BLaER1 (cell line): ENCODE measurements at regions not wholly inside any gene's neighbourhood (a gene's known extent, or its start where the extent isn't known, plus 50 kb on each side); places are given as distances from the start of the nearest gene placed in this dataset.
"Not testable (repeated sequence)": the region's sequence is repeated elsewhere in the genome, so short reads cannot be mapped to it uniquely, and the experiment has no call there.

ENCODE experiments used
- H3K27ac ChIP-seq: shearing (Covaris generic); formaldehyde crosslinking; 2 replicates; pipeline ENCODE4 v1.8.1; 2022
- H3K27me3 ChIP-seq: shearing (Covaris generic); formaldehyde crosslinking; 2 replicates; pipeline ENCODE4 v1.8.1; 2022
- H3K36me3 ChIP-seq: shearing (Covaris generic); formaldehyde crosslinking; 2 replicates; pipeline ENCODE4 v1.8.1; 2022
- H3K4me1 ChIP-seq: shearing (Covaris generic); formaldehyde crosslinking; 2 replicates; pipeline ENCODE4 v1.8.1; 2022
- H3K4me2 ChIP-seq: shearing (Covaris generic); formaldehyde crosslinking; 2 replicates; pipeline ENCODE4 v1.8.1; 2022
- H3K4me3 ChIP-seq: shearing (Covaris generic); formaldehyde crosslinking; 2 replicates; pipeline ENCODE4 v1.8.1; 2022
- H3K9ac ChIP-seq: shearing (Covaris generic); formaldehyde crosslinking; 2 replicates; pipeline ENCODE4 v1.8.1; 2022
- H3K9me3 ChIP-seq: shearing (Covaris generic); formaldehyde crosslinking; 2 replicates; pipeline ENCODE4 v1.8.1; 2022
- H4K20me1 ChIP-seq: shearing (Covaris generic); formaldehyde crosslinking; 2 replicates; pipeline ENCODE4 v1.8.1; 2022
- Cebpa-rat ChIP-seq: shearing (Covaris generic); IDR thresholded peaks from 2 replicates; pipeline ENCODE4 v1.8.1; 2022

DNA sequence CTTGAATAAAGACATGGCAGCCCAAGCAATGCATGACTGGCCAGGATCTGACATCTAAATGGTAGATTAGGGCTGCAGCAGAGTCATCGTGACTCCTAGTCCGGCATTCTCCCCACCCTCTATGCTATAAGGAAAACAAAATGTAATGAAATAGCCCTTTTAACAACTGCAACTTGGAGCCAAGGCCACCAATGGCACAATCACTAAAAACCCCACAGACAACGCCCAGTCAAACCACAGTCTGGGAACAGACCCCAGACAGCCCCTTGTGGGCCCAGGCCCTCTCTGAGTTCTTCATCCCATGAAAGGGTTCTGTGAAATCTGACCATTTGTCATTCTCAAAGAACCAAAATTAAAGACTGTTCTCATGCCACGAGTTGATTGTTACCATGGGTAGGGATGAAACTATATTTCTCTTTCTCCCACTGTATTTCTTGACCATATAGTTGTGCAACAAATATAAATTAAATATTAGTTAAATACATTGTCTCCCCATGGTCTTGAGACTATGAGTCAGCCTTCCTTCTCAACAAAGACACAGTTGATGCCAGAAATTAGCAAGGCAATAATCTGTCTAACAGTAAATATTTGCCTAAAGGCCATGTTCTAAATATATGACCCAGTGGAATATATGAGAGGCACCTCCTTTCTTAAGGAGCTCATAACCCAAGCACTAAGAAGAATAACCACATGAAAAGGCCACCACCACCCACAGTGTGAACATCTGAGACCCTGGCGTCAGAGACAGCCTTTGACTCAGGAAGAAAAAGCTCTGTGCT lies 85.6 kb upstream of the SSTR4 start:
- Histone ChIP-seq H3K4me2 (no peak overlapping the region), H3K9me3 (no peaks in the 10 kb centered on the region), H4K20me1 (no peaks in the 10 kb centered on the region), H3K36me3 (no peaks in the 10 kb centered on the region), H3K4me3 (no peak overlapping the region), H3K27me3 (no peaks in the 10 kb centered on the region), H3K27ac (no peak overlapping the region), H3K4me1 (no peaks in the 10 kb centered on the region), H3K9ac (no peak overlapping the region)
- no peak for TF ChIP-seq Cebpa-rat

- Histone ChIP-seq H3K4me1 (no peaks in the 10 kb centered on the region), H3K4me2 (no peak overlapping the region), H3K27ac (no peak overlapping the region), H3K36me3 (no peaks in the 10 kb centered on the region), H3K27me3 (no peaks in the 10 kb centered on the region), H4K20me1 (no peaks in the 10 kb centered on the region), H3K9ac (no peak overlapping the region), H3K4me3 (no peak overlapping the region), H3K9me3 (no peaks in the 10 kb centered on the region)
- TF ChIP-seq Cebpa-rat, result no peak
Measured at GRCh38 chr20:22951966-22952365, 83.1 kb upstream of the SSTR4 start.

DNA sequence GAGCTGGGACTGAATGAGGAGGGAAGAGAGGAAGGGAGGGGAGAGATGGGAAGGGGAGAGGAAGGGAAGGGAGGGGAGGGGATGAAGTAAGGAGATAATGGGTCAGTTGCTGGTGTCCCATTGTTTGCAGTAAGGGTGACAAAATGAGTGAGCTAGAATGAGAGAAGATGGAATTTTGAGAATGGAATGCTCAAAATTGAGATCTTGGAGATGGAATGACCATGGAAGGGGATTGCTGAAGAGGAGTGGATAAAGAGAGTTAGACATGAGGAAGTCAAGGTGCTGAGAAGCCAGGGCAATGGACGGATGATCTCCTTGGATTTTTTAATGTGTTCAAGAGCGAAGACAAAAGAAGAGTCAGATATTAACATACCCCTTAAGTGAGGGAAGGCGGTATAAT lies 80.5 kb upstream of the SSTR4 start:
- Histone ChIP-seq H3K27me3 (no peaks in the 10 kb centered on the region), H3K4me3 (no peak overlapping the region), H3K9me3 (no peaks in the 10 kb centered on the region), H3K4me2 (no peak overlapping the region), H3K4me1 (no peaks in the 10 kb centered on the region), H3K9ac (no peak overlapping the region), H4K20me1 (no peaks in the 10 kb centered on the region), H3K27ac (no peak overlapping the region), H3K36me3 (no peaks in the 10 kb centered on the region)
- no peak for TF ChIP-seq Cebpa-rat

GRCh38 chr20:22958390-22958789 lies 76.7 kb upstream of the SSTR4 start:
- Histone ChIP-seq H3K9me3 (no peaks in the 10 kb centered on the region), H3K27me3 (no peaks in the 10 kb centered on the region), H3K27ac (no peak overlapping the region), H3K4me3 (no peak overlapping the region), H4K20me1 (no peaks in the 10 kb centered on the region), H3K4me2 (no peak overlapping the region), H3K9ac (no peak overlapping the region), H3K36me3 (no peaks in the 10 kb centered on the region), H3K4me1 (no peaks in the 10 kb centered on the region)
- no peak for TF ChIP-seq Cebpa-rat

- TF ChIP-seq Cebpa-rat, result no peak
- Histone ChIP-seq H3K4me2 (no peak overlapping the region), H3K4me1 (no peaks in the 10 kb centered on the region), H3K36me3 (no peaks in the 10 kb centered on the region), H3K27me3 (no peaks in the 10 kb centered on the region), H3K27ac (no peak overlapping the region), H3K9me3 (no peaks in the 10 kb centered on the region), H3K4me3 (no peak overlapping the region), H3K9ac (no peak overlapping the region), H4K20me1 (no peaks in the 10 kb centered on the region)
Measured at GRCh38 chr20:22962567-22963439, 72.3 kb upstream of the SSTR4 start.

DNA sequence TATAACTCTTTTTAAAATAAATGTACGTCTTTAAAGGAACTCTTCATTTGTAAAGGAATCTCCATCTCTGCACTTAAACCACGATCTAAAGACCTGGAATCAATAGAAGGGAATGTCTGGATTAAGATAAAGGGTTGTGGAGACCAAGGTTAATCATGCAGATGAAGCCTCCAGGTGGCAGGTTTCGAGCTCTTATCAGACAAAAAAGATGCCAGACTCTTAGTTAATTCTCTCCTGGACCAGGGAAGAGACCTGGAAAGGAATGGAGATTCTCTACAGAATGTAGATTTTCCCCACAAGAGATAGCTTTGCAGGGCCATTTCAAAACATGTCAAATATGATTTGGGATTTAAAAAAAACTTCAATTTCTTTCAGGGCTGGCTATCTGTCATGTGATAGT lies 71.5 kb upstream of the SSTR4 start:
- Histone ChIP-seq H4K20me1 (no peaks in the 10 kb centered on the region), H3K9ac (no peak overlapping the region), H3K36me3 (no peaks in the 10 kb centered on the region), H3K27me3 (no peaks in the 10 kb centered on the region), H3K4me1 (no peaks in the 10 kb centered on the region), H3K27ac (no peak overlapping the region), H3K4me2 (no peak overlapping the region), H3K4me3 (no peak overlapping the region), H3K9me3 (0 out of 2 replicates have a peak, but pooled peaks cover 3% of the 10 kb centered on the region)
- no peak for TF ChIP-seq Cebpa-rat

- Histone ChIP-seq H3K4me1 (no peaks in the 10 kb centered on the region), H3K4me3 (no peak overlapping the region), H3K9me3 (0 out of 2 replicates have a peak, but pooled peaks cover 5% of the 10 kb centered on the region), H3K36me3 (no peaks in the 10 kb centered on the region), H3K27ac (no peak overlapping the region), H3K27me3 (no peaks in the 10 kb centered on the region), H4K20me1 (no peaks in the 10 kb centered on the region), H3K9ac (no peak overlapping the region), H3K4me2 (no peak overlapping the region)
- TF ChIP-seq Cebpa-rat, result no peak
Measured at GRCh38 chr20:22966787-22967464, 68.2 kb upstream of the SSTR4 start.

GRCh38 chr20:22967706-22968105 lies 67.4 kb upstream of the SSTR4 start:
- not testable (repeated sequence) for H3K4me3 ChIP-seq, H3K36me3 ChIP-seq, H3K4me2 ChIP-seq, H3K27ac ChIP-seq, H3K9me3 ChIP-seq, H3K4me1 ChIP-seq, H3K9ac ChIP-seq, H4K20me1 ChIP-seq, H3K27me3 ChIP-seq

DNA sequence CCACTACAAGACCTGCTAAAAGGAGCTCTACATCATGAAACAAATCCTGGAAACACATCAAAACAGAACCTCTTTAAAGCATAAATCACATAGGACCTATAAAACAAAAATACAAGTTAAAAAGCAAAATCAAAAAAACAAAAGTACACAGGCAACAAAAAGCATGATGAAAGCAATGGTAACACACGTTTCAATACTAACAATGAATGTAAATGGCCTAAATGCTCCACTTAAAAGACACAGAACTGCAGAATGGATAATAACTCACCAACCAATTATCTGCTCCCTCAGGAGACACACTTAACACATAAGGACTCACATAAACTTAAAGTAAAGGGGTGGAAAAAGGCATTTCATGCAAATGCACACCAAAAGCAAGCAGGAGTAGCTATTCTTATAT lies 66.1 kb upstream of the SSTR4 start:
- H3K36me3 ChIP-seq, H3K9ac ChIP-seq, H3K9me3 ChIP-seq, H4K20me1 ChIP-seq, H3K27me3 ChIP-seq, H3K4me1 ChIP-seq, H3K4me3 ChIP-seq, H3K27ac ChIP-seq, H3K4me2 ChIP-seq: not testable (repeated sequence)

- H3K4me1 ChIP-seq, H3K9ac ChIP-seq, H3K27ac ChIP-seq, H3K36me3 ChIP-seq, H3K4me2 ChIP-seq, H4K20me1 ChIP-seq, H3K4me3 ChIP-seq, H3K9me3 ChIP-seq, H3K27me3 ChIP-seq: not testable (repeated sequence)
Measured at GRCh38 chr20:22971077-22971476, 64.0 kb upstream of the SSTR4 start.
